Tibial nerve (tissue), 4 donors: ENCODE measurements at regions not wholly inside any gene's neighbourhood (a gene's known extent, or its start where the extent isn't known, plus 50 kb on each side); places are given as distances from the start of the nearest gene placed in this dataset.

Experiments used
- EP300 ChIP-seq, 2 donors: sonication (generic); formaldehyde crosslinking; IDR thresholded peaks; one replicate each; pipeline ENCODE4 v1.6.1; 2017; ENCODE audit warnings: antibody characterized with exemption in 2 of 2, mild to moderate bottlenecking in 1 of 2
- POLR2A ChIP-seq, 2 donors: fragments of 450-650 bp; IDR thresholded peaks; one replicate each; pipeline ENCODE4 v1.6.1; 2017; ENCODE audit warnings: antibody characterized with exemption in 2 of 2, mild to moderate bottlenecking in 2 of 2, moderate library complexity in 2 of 2
- TF ChIP-seq, protein P1 (sequence below), 5 experiments: fragments of 200-600 bp in 3 of 5; fragments of 450-650 bp in 2 of 5; sonication (generic) in 3 of 5; IDR thresholded peaks; one replicate each; pipeline ENCODE4 v1.5.1; 2016 to 2019; ENCODE audit warnings: antibody characterized with exemption in 5 of 5, mild to moderate bottlenecking in 3 of 5, moderate library complexity in 2 of 5

DNA sequence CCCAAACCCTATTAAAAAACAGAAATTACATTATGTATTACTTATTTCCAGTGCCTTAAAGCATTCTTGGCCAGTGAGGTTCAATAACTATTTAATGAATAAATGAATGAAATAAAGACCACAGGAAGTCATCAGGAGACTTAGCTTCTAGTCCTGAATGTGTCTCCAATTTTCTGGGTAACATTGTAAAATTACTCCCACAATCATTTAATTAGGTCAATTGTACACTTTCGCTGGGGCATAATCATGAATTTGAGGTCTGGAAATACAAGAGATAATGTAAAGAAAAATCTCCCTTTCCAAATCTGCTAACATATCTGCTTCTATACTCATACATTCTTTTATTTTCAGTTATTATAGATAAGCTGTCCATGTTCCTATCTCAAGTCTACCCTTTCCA lies 199.2 kb downstream of the TLR4 start:
- TF ChIP-seq, protein P1, sequence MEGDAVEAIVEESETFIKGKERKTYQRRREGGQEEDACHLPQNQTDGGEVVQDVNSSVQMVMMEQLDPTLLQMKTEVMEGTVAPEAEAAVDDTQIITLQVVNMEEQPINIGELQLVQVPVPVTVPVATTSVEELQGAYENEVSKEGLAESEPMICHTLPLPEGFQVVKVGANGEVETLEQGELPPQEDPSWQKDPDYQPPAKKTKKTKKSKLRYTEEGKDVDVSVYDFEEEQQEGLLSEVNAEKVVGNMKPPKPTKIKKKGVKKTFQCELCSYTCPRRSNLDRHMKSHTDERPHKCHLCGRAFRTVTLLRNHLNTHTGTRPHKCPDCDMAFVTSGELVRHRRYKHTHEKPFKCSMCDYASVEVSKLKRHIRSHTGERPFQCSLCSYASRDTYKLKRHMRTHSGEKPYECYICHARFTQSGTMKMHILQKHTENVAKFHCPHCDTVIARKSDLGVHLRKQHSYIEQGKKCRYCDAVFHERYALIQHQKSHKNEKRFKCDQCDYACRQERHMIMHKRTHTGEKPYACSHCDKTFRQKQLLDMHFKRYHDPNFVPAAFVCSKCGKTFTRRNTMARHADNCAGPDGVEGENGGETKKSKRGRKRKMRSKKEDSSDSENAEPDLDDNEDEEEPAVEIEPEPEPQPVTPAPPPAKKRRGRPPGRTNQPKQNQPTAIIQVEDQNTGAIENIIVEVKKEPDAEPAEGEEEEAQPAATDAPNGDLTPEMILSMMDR (IDR thresholded peaks at IDR 0.05) = no peak
- TF ChIP-seq POLR2A (IDR thresholded peaks at IDR 0.05) (no peak), EP300 (IDR thresholded peaks at IDR 0.05) (no peak)
